Suppressor macrophage (primary cell): ENCODE measurements at regions not wholly inside any gene's neighbourhood (a gene's known extent, or its start where the extent isn't known, plus 50 kb on each side); places are given as distances from the start of the nearest gene placed in this dataset.
"Not testable (repeated sequence)": the region's sequence is repeated elsewhere in the genome, so short reads cannot be mapped to it uniquely, and the experiment has no call there.

Source experiments
- DNase-seq, 4 experiments: peaks; one replicate each; pipeline ENCODE4 v3.0.0-alpha.2; 2020 to 2022

- no peak for DNase-seq
Observed at GRCh38 chr7:10476642-10477041, 497.0 kb upstream of the PHF14 start.

GRCh38 chr7:10483671-10484070 is 490.0 kb upstream of the PHF14 start:
- DNase-seq: no peak

- DNase-seq: no peak
Observed at GRCh38 chr7:10484767-10485166, 488.9 kb upstream of the PHF14 start.

- DNase-seq: not testable (repeated sequence)
Observed at GRCh38 chr7:10501206-10501884, 472.3 kb upstream of the PHF14 start.

- DNase-seq: no peak
Observed at GRCh38 chr7:10507032-10507431, 466.6 kb upstream of the PHF14 start.

- DNase-seq: no peak
Observed at GRCh38 chr7:10521306-10521705, 452.4 kb upstream of the PHF14 start.

- not testable (repeated sequence) for DNase-seq
Observed at GRCh38 chr7:10533429-10533828, 440.2 kb upstream of the PHF14 start.

- no peak for DNase-seq
Observed at GRCh38 chr7:10536561-10536960, 437.1 kb upstream of the PHF14 start.

GRCh38 chr7:10537764-10538163 is 435.9 kb upstream of the PHF14 start:
- no peak for DNase-seq

- DNase-seq: no peak
Observed at GRCh38 chr7:10557375-10557774, 416.3 kb upstream of the PHF14 start.

- no peak for DNase-seq
Observed at GRCh38 chr7:10560497-10560896, 413.2 kb upstream of the PHF14 start.

GRCh38 chr7:10568891-10569290 is 404.8 kb upstream of the PHF14 start:
- no peak for DNase-seq

- no peak for DNase-seq
Observed at GRCh38 chr7:10571759-10572158, 401.9 kb upstream of the PHF14 start.

GRCh38 chr7:10577866-10578374 is 395.8 kb upstream of the PHF14 start:
- no peak for DNase-seq

GRCh38 chr7:10579561-10579960 is 394.1 kb upstream of the PHF14 start:
- no peak for DNase-seq

GRCh38 chr7:10584886-10585285 is 388.8 kb upstream of the PHF14 start:
- DNase-seq: no peak

- DNase-seq: no peak
Observed at GRCh38 chr7:10588084-10588483, 385.6 kb upstream of the PHF14 start.

- no peak for DNase-seq
Observed at GRCh38 chr7:10592604-10593003, 381.1 kb upstream of the PHF14 start.

- DNase-seq: no peak
Observed at GRCh38 chr7:10593080-10593479, 380.6 kb upstream of the PHF14 start.

GRCh38 chr7:10596827-10597226 is 376.8 kb upstream of the PHF14 start:
- DNase-seq: no peak

GRCh38 chr7:10604128-10604527 is 369.5 kb upstream of the PHF14 start:
- no peak for DNase-seq

- no peak for DNase-seq
Observed at GRCh38 chr7:10612950-10613349, 360.7 kb upstream of the PHF14 start.

GRCh38 chr7:10618953-10619352 is 354.7 kb upstream of the PHF14 start:
- no peak for DNase-seq

- DNase-seq: no peak
Observed at GRCh38 chr7:10632712-10633111, 341.0 kb upstream of the PHF14 start.

GRCh38 chr7:10634239-10634638 is 339.4 kb upstream of the PHF14 start:
- DNase-seq: no peak
